OCI-LY7 (cell line): ENCODE measurements at regions not wholly inside any gene's neighbourhood (a gene's known extent, or its start where the extent isn't known, plus 50 kb on each side); places are given as distances from the start of the nearest gene placed in this dataset.

ENCODE experiments used
- BruUV-seq: library from RNA; stranded (reverse); fragments of 400-500 nt; replicated peaks from 2 replicates; lab custom pipeline; 2021; lab: Mats Ljungman, UMichigan
- CTCF ChIA-PET: fragments of 300-600 bp; sonication (Branson Sonifier 250); formaldehyde crosslinking; loops from one replicate; lab custom pipeline; 2022; ENCODE audit warnings: antibody characterized with exemption; ENCODE audit not compliant: unreplicated experiment; lab: Charles Lee
- POLR2A ChIA-PET: fragments of 300-600 bp; sonication (Branson Sonifier 250); formaldehyde crosslinking; loops from one replicate; lab custom pipeline; 2022; ENCODE audit warnings: antibody characterized with exemption; lab: Charles Lee
- DNase-seq: peaks from one replicate; pipeline ENCODE4 v3.0.0-alpha.2; 2015; ENCODE audit warnings: low spot score
- H2AFZ ChIP-seq: fragments of 200-600 bp; sonication (generic), shearing (Covaris generic); 2 replicates; pipeline ENCODE4 v1.6.1; 2014; ENCODE audit warnings: mild to moderate bottlenecking, antibody characterized with exemption, low read length, moderate library complexity
- H3K27ac ChIP-seq: fragments of 200-600 bp; sonication (generic); 2 replicates; pipeline ENCODE4 v1.5.1; 2014; ENCODE audit warnings: mixed run types, low read depth, mild to moderate bottlenecking, moderate library complexity, low read length, inconsistent platforms; ENCODE audit not compliant: poor library complexity, severe bottlenecking
- H3K36me3 ChIP-seq: fragments of 200-600 bp; sonication (generic); 2 replicates; pipeline ENCODE4 v1.6.1; 2014; ENCODE audit warnings: mild to moderate bottlenecking, antibody characterized with exemption, low read length, moderate library complexity, mixed read lengths; ENCODE audit not compliant: insufficient read depth
- H3K4me1 ChIP-seq: fragments of 200-600 bp; sonication (generic); 2 replicates; pipeline ENCODE4 v1.5.1; 2014; ENCODE audit warnings: mild to moderate bottlenecking, low read length; ENCODE audit not compliant: insufficient read depth, poor library complexity, severe bottlenecking
- H3K4me2 ChIP-seq: fragments of 200-600 bp; sonication (generic); 2 replicates; pipeline ENCODE4 v1.6.1; 2014; ENCODE audit warnings: mild to moderate bottlenecking, low read length
- H3K4me3 ChIP-seq: fragments of 200-600 bp; sonication (generic); 2 replicates; pipeline ENCODE4 v1.5.1; 2014; ENCODE audit warnings: mild to moderate bottlenecking, low read depth, low read length; ENCODE audit not compliant: poor library complexity, severe bottlenecking
- H3K79me2 ChIP-seq: fragments of 200-600 bp; sonication (generic); 2 replicates; pipeline ENCODE4 v1.6.1; 2016; ENCODE audit warnings: low read depth, mild to moderate bottlenecking, low read length, moderate library complexity, mixed read lengths; ENCODE audit not compliant: insufficient read depth
- H3K9me2 ChIP-seq: fragments of 200-600 bp; sonication (generic); 2 replicates; pipeline ENCODE4 v1.6.1; 2016; ENCODE audit warnings: mild to moderate bottlenecking, low read length, mixed read lengths; ENCODE audit not compliant: insufficient read depth
- H3K9me3 ChIP-seq: fragments of 200-600 bp; sonication (generic); 2 replicates; pipeline ENCODE4 v1.6.1; 2014; ENCODE audit warnings: mild to moderate bottlenecking, mixed run types, low read length, mixed read lengths
- H4K20me1 ChIP-seq: fragments of 200-600 bp; sonication (generic); 2 replicates; pipeline ENCODE4 v1.6.1; 2014; ENCODE audit warnings: mild to moderate bottlenecking, antibody characterized with exemption, low read length, moderate library complexity, mixed read lengths; ENCODE audit not compliant: insufficient read depth
- EZH2phosphoT487 ChIP-seq: fragments of 200-600 bp; sonication (generic); IDR thresholded peaks from 2 replicates; pipeline ENCODE4 v1.6.1; 2018; ENCODE audit warnings: low read depth, borderline replicate concordance, mild to moderate bottlenecking, mixed run types, antibody characterized with exemption, low read length, moderate library complexity, mixed read lengths
- intact Hi-C: fragments of 100-400 bp; cut with micrococcal nuclease; formaldehyde crosslinking; loops from one replicate; pipeline ENCODE4 v1.10.0; 2022; ENCODE audit not compliant: unreplicated experiment
- TF ChIP-seq, protein P1 (sequence below): fragments of 200-600 bp; sonication (generic); conservative IDR thresholded peaks from 2 replicates; pipeline ENCODE4 v1.5.1; 2014; ENCODE audit warnings: mild to moderate bottlenecking, antibody characterized with exemption, low read length, moderate library complexity, mixed read lengths

DNA sequence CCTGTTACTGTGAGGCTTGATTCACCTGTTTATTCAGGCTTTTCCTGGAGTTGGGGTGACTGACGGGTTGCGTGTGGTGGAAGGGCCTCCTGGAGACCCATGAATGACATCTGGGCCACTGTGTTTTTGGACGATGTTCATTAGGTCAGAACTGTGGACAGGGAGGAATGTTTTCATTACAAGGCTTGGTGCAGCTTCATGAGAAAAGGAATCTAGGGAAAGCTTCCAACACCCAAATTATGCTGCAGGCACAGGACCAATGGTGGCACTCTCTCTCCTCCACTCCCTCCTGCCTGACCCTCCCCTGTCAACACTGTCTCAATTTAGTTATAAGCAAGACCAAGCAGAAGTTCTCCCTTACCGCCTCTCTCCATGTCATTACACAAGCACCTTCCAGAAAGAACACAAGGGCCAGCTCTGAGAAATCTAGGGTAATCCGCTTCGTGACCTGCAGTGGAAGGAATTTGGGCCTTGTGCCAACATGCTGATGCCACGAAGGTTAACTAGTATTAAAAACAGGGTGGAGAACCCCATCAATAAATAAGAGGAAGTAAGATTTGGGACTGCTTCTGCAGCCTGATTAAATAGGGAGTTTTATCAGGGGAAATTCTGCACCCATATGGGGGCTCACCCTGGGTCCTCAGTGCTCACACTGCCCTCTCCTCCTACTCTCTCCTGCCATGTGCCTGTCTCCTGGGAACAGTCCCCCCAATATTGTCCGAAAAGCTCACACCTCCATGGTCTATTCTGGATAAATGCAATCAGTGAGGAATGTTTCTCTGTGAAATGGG, 200.3 kb downstream of the KTN1 start:
- no TSS peak for BruUV-seq
- no peak overlapping the region for H3K27ac ChIP-seq
- TF ChIP-seq EZH2phosphoT487: no peak
- TF ChIP-seq, protein P1, sequence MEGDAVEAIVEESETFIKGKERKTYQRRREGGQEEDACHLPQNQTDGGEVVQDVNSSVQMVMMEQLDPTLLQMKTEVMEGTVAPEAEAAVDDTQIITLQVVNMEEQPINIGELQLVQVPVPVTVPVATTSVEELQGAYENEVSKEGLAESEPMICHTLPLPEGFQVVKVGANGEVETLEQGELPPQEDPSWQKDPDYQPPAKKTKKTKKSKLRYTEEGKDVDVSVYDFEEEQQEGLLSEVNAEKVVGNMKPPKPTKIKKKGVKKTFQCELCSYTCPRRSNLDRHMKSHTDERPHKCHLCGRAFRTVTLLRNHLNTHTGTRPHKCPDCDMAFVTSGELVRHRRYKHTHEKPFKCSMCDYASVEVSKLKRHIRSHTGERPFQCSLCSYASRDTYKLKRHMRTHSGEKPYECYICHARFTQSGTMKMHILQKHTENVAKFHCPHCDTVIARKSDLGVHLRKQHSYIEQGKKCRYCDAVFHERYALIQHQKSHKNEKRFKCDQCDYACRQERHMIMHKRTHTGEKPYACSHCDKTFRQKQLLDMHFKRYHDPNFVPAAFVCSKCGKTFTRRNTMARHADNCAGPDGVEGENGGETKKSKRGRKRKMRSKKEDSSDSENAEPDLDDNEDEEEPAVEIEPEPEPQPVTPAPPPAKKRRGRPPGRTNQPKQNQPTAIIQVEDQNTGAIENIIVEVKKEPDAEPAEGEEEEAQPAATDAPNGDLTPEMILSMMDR: no peak
- no peaks in the 10 kb centered on the region for H4K20me1 ChIP-seq
- ChIA-PET CTCF (no interaction called here), POLR2A (no interaction called here)
- no peaks in the 10 kb centered on the region for H3K4me1 ChIP-seq
- no peaks in the 10 kb centered on the region for H3K9me3 ChIP-seq
- no peaks in the 10 kb centered on the region for H3K79me2 ChIP-seq
- H2AFZ ChIP-seq: no peak overlapping the region
- H3K4me3 ChIP-seq: no peak overlapping the region
- no peaks in the 10 kb centered on the region for H3K36me3 ChIP-seq
- intact Hi-C loops: no loop called here
- H3K4me2 ChIP-seq: no peak overlapping the region
- no peak for DNase-seq
- H3K9me2 ChIP-seq: no peaks in the 10 kb centered on the region

- intact Hi-C loops: no loop called here
- Histone ChIP-seq H2AFZ (no peak overlapping the region), H3K9me2 (no peaks in the 10 kb centered on the region), H3K36me3 (no peaks in the 10 kb centered on the region), H3K9me3 (no peaks in the 10 kb centered on the region), H3K4me2 (no peak overlapping the region), H4K20me1 (no peaks in the 10 kb centered on the region), H3K4me1 (no peaks in the 10 kb centered on the region), H3K27ac (no peak overlapping the region), H3K4me3 (no peak overlapping the region), H3K79me2 (no peaks in the 10 kb centered on the region)
- TF ChIP-seq, protein P1: no peak
- TF ChIP-seq EZH2phosphoT487: no peak
- ChIA-PET POLR2A (no interaction called here), CTCF (interaction anchor here (0.7 kb wide), 1 partner anchor 63 kb away, joined by 3 read pairs; no protein-coding TSS in a partner anchor)
- DNase-seq: no peak
- no TSS peak for BruUV-seq
These were observed 201.0 kb downstream of the KTN1 start for GRCh38 chr14:55781046-55781445.

- intact Hi-C loops: no loop called here
- no peaks in the 10 kb centered on the region for H3K4me1 ChIP-seq
- H3K4me2 ChIP-seq: no peak overlapping the region
- BruUV-seq: no TSS peak
- H3K36me3 ChIP-seq: no peaks in the 10 kb centered on the region
- no peak for DNase-seq
- ChIA-PET POLR2A (no interaction called here), CTCF (no interaction called here)
- no peaks in the 10 kb centered on the region for H4K20me1 ChIP-seq
- H3K4me3 ChIP-seq: no peak overlapping the region
- H3K27ac ChIP-seq: no peak overlapping the region
- no peaks in the 10 kb centered on the region for H3K9me2 ChIP-seq
- TF ChIP-seq, protein P1: no peak
- no peak for TF ChIP-seq EZH2phosphoT487
- no peak overlapping the region for H2AFZ ChIP-seq
- H3K9me3 ChIP-seq: no peaks in the 10 kb centered on the region
- no peaks in the 10 kb centered on the region for H3K79me2 ChIP-seq
These were observed 202.2 kb downstream of the KTN1 start for GRCh38 chr14:55782166-55782565.
